ENCODE measurements at regions not wholly inside any gene's neighbourhood (a gene's known extent, or its start where the extent isn't known, plus 50 kb on each side); places are given as distances from the start of the nearest gene placed in this dataset.

DNA sequence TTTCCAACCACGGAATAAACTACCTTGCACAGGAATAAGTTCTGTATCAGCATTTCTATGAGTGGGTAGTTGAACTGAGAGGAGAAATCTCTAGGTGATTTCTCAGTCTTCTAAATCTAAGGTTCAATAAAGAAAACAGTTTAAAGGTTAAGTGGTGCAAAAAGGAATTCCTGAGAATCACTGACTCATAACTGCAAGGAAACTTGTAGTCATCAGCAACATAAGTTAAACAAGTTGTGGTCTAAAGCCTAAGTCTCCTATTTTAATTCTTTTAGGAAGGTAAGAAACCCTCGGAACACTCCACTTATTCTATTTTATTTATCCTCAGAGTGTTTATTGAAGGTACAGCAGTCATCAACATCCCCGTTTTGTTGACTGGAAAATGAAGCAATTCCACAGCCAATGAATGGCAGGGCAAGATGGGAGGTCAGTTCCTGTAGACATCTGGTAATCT, 92.4 kb upstream of the PIK3CG start:
- TF ChIP-seq YY1 (IDR thresholded peaks at IDR 0.05; ENCODE audit: insufficient read depth, insufficient read length): no peak
- no peak for TF ChIP-seq SUZ12 (IDR thresholded peaks at IDR 0.05; ENCODE audit: extremely low read depth, insufficient read depth, insufficient read length)
- no peak for TF ChIP-seq ZNF274 (IDR thresholded peaks at IDR 0.05; ENCODE audit: low read depth, low read length)

DNA sequence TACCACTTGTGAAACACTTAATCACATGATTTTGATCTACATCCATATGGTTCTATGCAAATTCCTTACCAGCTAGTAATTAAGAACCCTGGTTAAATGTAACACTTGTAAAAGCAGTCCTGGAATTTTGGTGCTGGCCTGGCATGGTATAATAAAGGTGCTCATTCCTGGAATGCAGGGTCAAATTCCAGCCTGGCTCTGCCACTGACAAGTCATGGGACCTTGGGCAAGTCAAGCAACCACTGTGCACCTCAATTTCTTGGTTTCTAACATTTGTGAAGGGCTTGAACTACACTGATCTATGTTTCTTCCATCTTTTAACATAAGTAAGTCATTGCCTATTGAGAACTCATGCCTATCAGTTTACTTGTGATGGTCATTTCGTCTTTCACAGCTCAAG, 91.9 kb upstream of the PIK3CG start:
- Histone ChIP-seq H3K9ac (ENCODE audit: insufficient read length, low read depth) (no peak overlapping the region), H3K4me1 (ENCODE audit: insufficient read depth, insufficient read length) (no peaks in the 10 kb centered on the region)
- no peak for DNase-seq (ENCODE audit: low read depth, low spot score)

More for the DNA sequence above, 92.4 kb upstream of the PIK3CG start:
- no peak overlapping the region for H3K4me3 ChIP-seq (ENCODE audit: insufficient read length, low read depth)
- H3K9me3 ChIP-seq (ENCODE audit: insufficient read depth, low read length): no peaks in the 10 kb centered on the region
- no peaks in the 10 kb centered on the region for H3K36me3 ChIP-seq (ENCODE audit: insufficient read depth, insufficient read length, low read length)
- no peaks in the 10 kb centered on the region for H3K4me1 ChIP-seq (ENCODE audit: insufficient read depth, insufficient read length)
- no peaks in the 10 kb centered on the region for H3K27me3 ChIP-seq (ENCODE audit: insufficient read depth, insufficient read length)
- no peak for DNase-seq (ENCODE audit: low read depth, low spot score)
- no peak overlapping the region for H3K9ac ChIP-seq (ENCODE audit: insufficient read length, low read depth)

DNA sequence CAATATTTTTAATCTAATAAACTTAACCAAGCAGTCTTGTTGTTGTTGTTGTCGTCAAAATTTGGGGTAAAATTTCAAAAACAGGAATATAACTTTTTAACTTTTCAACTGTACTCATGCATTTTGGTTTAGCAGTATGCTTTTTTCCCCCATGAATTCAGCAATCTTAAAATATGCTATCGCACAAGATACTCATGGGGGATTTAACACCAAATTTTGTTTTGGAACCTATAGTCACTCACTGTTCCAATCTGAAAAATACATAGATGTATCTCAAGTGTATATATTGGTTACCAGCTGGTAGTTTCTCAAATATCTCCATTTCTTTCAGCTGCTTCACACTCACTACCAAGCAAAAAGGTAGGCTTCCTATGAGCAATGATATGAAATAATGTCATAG, 91.4 kb upstream of the PIK3CG start:
- no peak overlapping the region for H3K4me3 ChIP-seq (ENCODE audit: insufficient read length, low read depth)
- no peaks in the 10 kb centered on the region for H3K27me3 ChIP-seq (ENCODE audit: insufficient read depth, insufficient read length)
- no peaks in the 10 kb centered on the region for H3K4me1 ChIP-seq (ENCODE audit: insufficient read depth, insufficient read length)
- no peak for TF ChIP-seq SUZ12 (IDR thresholded peaks at IDR 0.05; ENCODE audit: extremely low read depth, insufficient read depth, insufficient read length)
- TF ChIP-seq YY1 (IDR thresholded peaks at IDR 0.05; ENCODE audit: insufficient read depth, insufficient read length): no peak
- TF ChIP-seq ZNF274 (IDR thresholded peaks at IDR 0.05; ENCODE audit: low read depth, low read length): no peak
- H3K9me3 ChIP-seq (ENCODE audit: insufficient read depth, low read length): no peaks in the 10 kb centered on the region
- no peak for DNase-seq (ENCODE audit: low read depth, low spot score)
- H3K9ac ChIP-seq (ENCODE audit: insufficient read length, low read depth): no peak overlapping the region
- no peaks in the 10 kb centered on the region for H3K36me3 ChIP-seq (ENCODE audit: insufficient read depth, insufficient read length, low read length)

More for the DNA sequence above, 91.9 kb upstream of the PIK3CG start:
- no peak overlapping the region for H3K4me3 ChIP-seq (ENCODE audit: insufficient read length, low read depth)
- H3K36me3 ChIP-seq (ENCODE audit: insufficient read depth, insufficient read length, low read length): no peaks in the 10 kb centered on the region
- H3K9me3 ChIP-seq (ENCODE audit: insufficient read depth, low read length): no peaks in the 10 kb centered on the region
- H3K27me3 ChIP-seq (ENCODE audit: insufficient read depth, insufficient read length): no peaks in the 10 kb centered on the region
- TF ChIP-seq ZNF274 (IDR thresholded peaks at IDR 0.05; ENCODE audit: low read depth, low read length) (no peak), YY1 (IDR thresholded peaks at IDR 0.05; ENCODE audit: insufficient read depth, insufficient read length) (no peak), SUZ12 (IDR thresholded peaks at IDR 0.05; ENCODE audit: extremely low read depth, insufficient read depth, insufficient read length) (no peak)

DNA sequence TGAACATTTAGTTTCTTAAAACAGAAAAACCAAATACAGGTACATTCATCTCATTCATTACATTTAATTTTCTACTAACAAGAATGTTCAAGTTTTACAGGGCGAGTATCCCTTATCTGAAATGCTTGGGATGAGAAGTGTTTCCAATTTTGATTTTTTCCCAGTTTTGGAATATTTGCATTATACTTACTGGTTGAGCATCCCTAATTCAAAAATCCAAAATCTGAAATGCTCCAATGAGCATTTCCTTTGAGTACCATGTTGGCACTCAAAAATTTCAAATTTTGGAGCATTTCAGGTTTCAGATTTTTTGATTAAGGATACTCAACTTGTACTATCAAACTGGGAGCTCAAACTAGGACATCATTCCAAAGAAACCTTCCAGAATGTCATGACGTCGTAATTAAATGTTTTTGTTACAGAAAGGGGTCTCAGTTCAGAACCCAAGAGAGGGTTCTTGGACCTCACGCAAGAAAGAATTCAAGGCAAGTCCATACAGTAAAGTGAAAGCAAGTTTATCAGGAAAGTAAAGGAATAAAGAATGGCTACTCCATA, 90.8 kb upstream of the PIK3CG start:
- no peak overlapping the region for H3K4me3 ChIP-seq (ENCODE audit: insufficient read length, low read depth)
- H3K9ac ChIP-seq (ENCODE audit: insufficient read length, low read depth): no peak overlapping the region
- H3K36me3 ChIP-seq (ENCODE audit: insufficient read depth, insufficient read length, low read length): no peaks in the 10 kb centered on the region
- H3K27me3 ChIP-seq (ENCODE audit: insufficient read depth, insufficient read length): no peaks in the 10 kb centered on the region
- no peaks in the 10 kb centered on the region for H3K4me1 ChIP-seq (ENCODE audit: insufficient read depth, insufficient read length)
- no peak for TF ChIP-seq YY1 (IDR thresholded peaks at IDR 0.05; ENCODE audit: insufficient read depth, insufficient read length)
- no peak for TF ChIP-seq ZNF274 (IDR thresholded peaks at IDR 0.05; ENCODE audit: low read depth, low read length)
- no peak for TF ChIP-seq SUZ12 (IDR thresholded peaks at IDR 0.05; ENCODE audit: extremely low read depth, insufficient read depth, insufficient read length)
- DNase-seq (ENCODE audit: low read depth, low spot score): no peak
- H3K9me3 ChIP-seq (ENCODE audit: insufficient read depth, low read length): no peaks in the 10 kb centered on the region

DNA sequence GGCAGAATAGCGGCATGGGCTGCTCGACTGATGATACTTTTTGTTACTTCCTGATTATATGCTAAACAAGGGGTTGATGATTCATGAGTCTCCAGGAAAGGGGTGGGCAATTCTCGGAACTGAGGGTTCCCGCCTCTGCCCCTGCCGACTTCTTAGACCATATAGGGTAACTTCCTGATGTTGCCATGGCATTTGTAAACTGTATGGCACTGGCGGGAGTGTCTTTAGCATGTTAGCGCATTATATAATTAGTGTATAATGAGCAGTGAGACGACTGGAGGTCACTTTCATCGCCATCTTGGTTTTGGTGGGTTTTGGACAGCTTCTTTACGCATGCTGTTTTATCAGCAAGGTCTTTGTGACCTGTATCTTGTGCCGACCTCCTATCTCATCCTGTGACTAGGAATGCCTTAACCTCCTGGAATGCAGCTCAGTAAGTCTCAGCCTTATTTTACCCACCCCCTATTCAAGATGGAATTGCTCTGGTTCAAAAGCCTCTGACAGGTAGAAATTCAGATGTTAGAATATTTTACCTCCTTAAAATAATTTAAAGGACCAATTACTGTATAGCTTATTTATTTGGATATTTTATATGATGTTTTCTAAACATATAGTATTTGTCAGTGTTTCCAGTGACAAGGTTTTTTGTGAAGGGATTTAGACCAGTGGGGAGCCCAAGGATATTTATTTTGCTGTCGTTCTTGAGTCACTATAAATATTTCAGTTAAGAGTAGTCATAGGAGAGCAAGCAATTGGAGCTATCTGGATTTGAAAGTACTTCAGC, 90.1 kb upstream of the PIK3CG start:
- H3K4me1 ChIP-seq (ENCODE audit: insufficient read depth, insufficient read length): no peaks in the 10 kb centered on the region

DNA sequence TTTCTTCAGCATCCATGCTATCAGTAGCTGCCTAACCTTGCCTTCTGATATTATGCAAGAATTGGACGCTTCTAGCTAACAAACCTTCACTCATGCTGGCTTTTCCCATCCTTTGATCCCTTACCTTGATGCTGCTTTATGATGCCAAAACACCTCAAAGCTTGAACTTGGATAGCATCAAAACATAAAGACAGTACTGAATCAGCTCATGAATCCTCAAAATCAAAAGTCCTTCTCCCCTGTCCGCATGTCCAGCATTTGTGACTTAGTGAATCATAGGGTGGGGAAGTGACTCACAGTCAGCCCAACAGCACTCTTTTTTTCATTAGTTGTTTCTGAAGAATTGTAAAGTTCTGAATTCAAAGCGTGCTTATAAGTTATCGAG, 89.5 kb upstream of the PIK3CG start:
- H3K27me3 ChIP-seq (ENCODE audit: insufficient read depth, insufficient read length): no peaks in the 10 kb centered on the region
- no peaks in the 10 kb centered on the region for H3K36me3 ChIP-seq (ENCODE audit: insufficient read depth, insufficient read length, low read length)
- H3K9ac ChIP-seq (ENCODE audit: insufficient read length, low read depth): no peak overlapping the region
- no peak for DNase-seq (ENCODE audit: low read depth, low spot score)
- no peaks in the 10 kb centered on the region for H3K9me3 ChIP-seq (ENCODE audit: insufficient read depth, low read length)
- no peaks in the 10 kb centered on the region for H3K4me1 ChIP-seq (ENCODE audit: insufficient read depth, insufficient read length)
- TF ChIP-seq SUZ12 (IDR thresholded peaks at IDR 0.05; ENCODE audit: extremely low read depth, insufficient read depth, insufficient read length) (no peak), YY1 (IDR thresholded peaks at IDR 0.05; ENCODE audit: insufficient read depth, insufficient read length) (no peak), ZNF274 (IDR thresholded peaks at IDR 0.05; ENCODE audit: low read depth, low read length) (no peak)
- H3K4me3 ChIP-seq (ENCODE audit: insufficient read length, low read depth): no peak overlapping the region

More for the DNA sequence above, 90.1 kb upstream of the PIK3CG start:
- H3K9me3 ChIP-seq (ENCODE audit: insufficient read depth, low read length): no peaks in the 10 kb centered on the region
- DNase-seq (ENCODE audit: low read depth, low spot score): no peak
- no peak overlapping the region for H3K9ac ChIP-seq (ENCODE audit: insufficient read length, low read depth)
- no peaks in the 10 kb centered on the region for H3K27me3 ChIP-seq (ENCODE audit: insufficient read depth, insufficient read length)
- H3K36me3 ChIP-seq (ENCODE audit: insufficient read depth, insufficient read length, low read length): no peaks in the 10 kb centered on the region
- no peak for TF ChIP-seq SUZ12 (IDR thresholded peaks at IDR 0.05; ENCODE audit: extremely low read depth, insufficient read depth, insufficient read length)
- TF ChIP-seq ZNF274 (IDR thresholded peaks at IDR 0.05; ENCODE audit: low read depth, low read length): no peak
- TF ChIP-seq YY1 (IDR thresholded peaks at IDR 0.05; ENCODE audit: insufficient read depth, insufficient read length): no peak
- H3K4me3 ChIP-seq (ENCODE audit: insufficient read length, low read depth): no peak overlapping the region

DNA sequence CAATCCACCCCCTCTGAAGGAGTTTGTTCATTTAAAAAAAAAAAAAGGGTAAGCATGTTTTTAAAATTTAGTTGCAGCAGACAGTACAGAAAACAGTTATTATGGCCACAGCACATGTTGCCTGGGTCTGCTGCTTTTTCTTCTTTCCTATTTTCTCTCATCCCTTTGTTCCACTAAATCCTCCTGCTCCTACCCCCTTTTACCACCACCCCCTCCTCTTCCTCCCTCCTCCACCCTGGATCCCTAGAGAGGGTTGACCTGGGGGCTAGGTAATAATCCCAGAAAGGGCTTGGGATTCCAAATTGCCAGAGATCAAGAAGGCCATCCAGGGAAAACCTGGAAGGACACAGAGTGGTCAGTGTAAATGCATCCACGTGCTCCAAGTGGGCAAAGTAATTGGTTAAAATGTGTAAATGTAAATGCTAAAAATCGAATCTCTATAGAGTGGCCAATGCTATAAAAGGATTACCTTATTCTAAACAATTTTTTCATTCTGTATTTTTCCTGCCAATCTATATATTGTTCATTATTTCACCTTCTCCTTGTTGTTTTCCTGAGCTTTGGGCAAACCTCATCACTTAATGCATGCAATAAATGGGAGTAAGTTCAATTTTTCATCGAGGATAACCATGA, 89.0 kb upstream of the PIK3CG start:
- no peak overlapping the region for H3K4me3 ChIP-seq (ENCODE audit: insufficient read length, low read depth)
- no peaks in the 10 kb centered on the region for H3K27me3 ChIP-seq (ENCODE audit: insufficient read depth, insufficient read length)
- no peak overlapping the region for H3K9ac ChIP-seq (ENCODE audit: insufficient read length, low read depth)
- no peaks in the 10 kb centered on the region for H3K9me3 ChIP-seq (ENCODE audit: insufficient read depth, low read length)
- H3K36me3 ChIP-seq (ENCODE audit: insufficient read depth, insufficient read length, low read length): no peaks in the 10 kb centered on the region
- no peak for TF ChIP-seq ZNF274 (IDR thresholded peaks at IDR 0.05; ENCODE audit: low read depth, low read length)
- no peak for TF ChIP-seq SUZ12 (IDR thresholded peaks at IDR 0.05; ENCODE audit: extremely low read depth, insufficient read depth, insufficient read length)
- no peak for TF ChIP-seq YY1 (IDR thresholded peaks at IDR 0.05; ENCODE audit: insufficient read depth, insufficient read length)
- no peak for DNase-seq (ENCODE audit: low read depth, low spot score)
- no peaks in the 10 kb centered on the region for H3K4me1 ChIP-seq (ENCODE audit: insufficient read depth, insufficient read length)
